H1 (cell line): ENCODE measurements at regions not wholly inside any gene's neighbourhood (a gene's known extent, or its start where the extent isn't known, plus 50 kb on each side); places are given as distances from the start of the nearest gene placed in this dataset.
A peak's percentile ranks its signal among the peaks of the same experiment; 100 is the strongest.
"Not testable (repeated sequence)": the region's sequence is repeated elsewhere in the genome, so short reads cannot be mapped to it uniquely, and the experiment has no call there.

ENCODE experiments used
- CTCF ChIA-PET: fragments of 300-600 bp; sonication (Branson Sonifier 250); formaldehyde crosslinking; loops from one replicate; lab custom pipeline; 2021; ENCODE audit not compliant: partially characterized antibody; lab: Charles Lee
- POLR2A ChIA-PET: fragments of 300-600 bp; sonication (Branson Sonifier 250); formaldehyde crosslinking; loops from one replicate; lab custom pipeline; 2021; ENCODE audit warnings: inconsistent platforms; ENCODE audit not compliant: partially characterized antibody; lab: Charles Lee
- DNase-seq, 2 experiments: peaks; one replicate each; pipeline versions ENCODE4 v3.0.0 to v3.0.0-alpha.2; 2010 to 2022; ENCODE audit warnings: low spot score in 2 of 2, low read depth in 1 of 2, mixed read lengths in 1 of 2
- FAIRE-seq: peaks from 2 replicates; lab custom pipeline; 2011; peaks lifted over from hg19 to GRCh38; lab: Jason Lieb, UNC
- H2AFZ ChIP-seq: 2 replicates; pipeline ENCODE4 v1.8.1; 2012; ENCODE audit warnings: low read length, inconsistent platforms
- H2AK5ac ChIP-seq: 2 replicates; pipeline ENCODE4 v1.6.1; 2013; ENCODE audit warnings: low read depth, low read length
- H2BK120ac ChIP-seq: replicated peaks from 2 replicates; pipeline ENCODE3; 2013; ENCODE audit warnings: low read depth, low read length, inconsistent platforms
- H2BK12ac ChIP-seq: 2 replicates; pipeline ENCODE4 v1.6.1; 2013; ENCODE audit warnings: low read depth, low read length
- H2BK15ac ChIP-seq: 2 replicates; pipeline ENCODE4 v1.6.1; 2013; ENCODE audit warnings: low read length
- H2BK20ac ChIP-seq: 2 replicates; pipeline ENCODE4 v1.6.1; 2013; ENCODE audit warnings: low read length
- H2BK5ac ChIP-seq: 2 replicates; pipeline ENCODE4 v1.6.1; 2013; ENCODE audit warnings: low read depth, low read length
- H3K14ac ChIP-seq: 2 replicates; pipeline ENCODE4 v1.6.1; 2013; ENCODE audit warnings: inconsistent platforms; ENCODE audit not compliant: insufficient read length
- H3K18ac ChIP-seq: 2 replicates; pipeline ENCODE4 v1.6.1; 2013; ENCODE audit warnings: low read length; ENCODE audit errors: extremely low read depth
- H3K23ac ChIP-seq: 2 replicates; pipeline ENCODE4 v1.6.1; 2013; ENCODE audit warnings: inconsistent platforms; ENCODE audit not compliant: insufficient read length
- H3K23me2 ChIP-seq: 2 replicates; pipeline ENCODE4 v1.6.1; 2013; ENCODE audit warnings: low read depth, low read length
- H3K27ac ChIP-seq: 2 replicates; pipeline ENCODE4 v1.6.1; 2011; ENCODE audit warnings: low read depth, low read length, inconsistent platforms
- H3K27me3 ChIP-seq, 4 experiments: replicated peaks in 1 of 4; 1 replicate in 1 of 4; 2 replicates in 3 of 4; pipeline versions ENCODE4 v1.6.1 to v1.8.1; 2011 to 2013; ENCODE audit warnings: low read length in 3 of 4, mild to moderate bottlenecking in 3 of 4, inconsistent platforms in 2 of 4, mixed read lengths in 2 of 4, moderate library complexity in 1 of 4; ENCODE audit not compliant: control insufficient read depth in 3 of 4, insufficient read depth in 3 of 4; ENCODE audit errors: extremely low read depth in 1 of 4
- H3K36me3 ChIP-seq, 4 experiments: 2 replicates each; pipeline versions ENCODE4 v1.6.1 to v1.8.1; 2011 to 2013; ENCODE audit warnings: mild to moderate bottlenecking in 4 of 4, low read length in 3 of 4, moderate library complexity in 2 of 4, control low read depth in 1 of 4, inconsistent platforms in 1 of 4; ENCODE audit not compliant: insufficient read depth in 4 of 4, control insufficient read depth in 2 of 4
- H3K4ac ChIP-seq: replicated peaks from 2 replicates; pipeline ENCODE3; 2013; ENCODE audit warnings: low read length, low read depth, mixed read lengths, inconsistent platforms; ENCODE audit not compliant: insufficient read length
- H3K4me1 ChIP-seq, 4 experiments: replicated peaks in 1 of 4; 1 replicate in 1 of 4; 2 replicates in 3 of 4; pipeline versions ENCODE4 v1.6.1 to v1.8.1; 2011 to 2013; ENCODE audit warnings: low read length in 3 of 4, inconsistent platforms in 2 of 4, mixed read lengths in 1 of 4; ENCODE audit not compliant: insufficient read depth in 4 of 4, control insufficient read depth in 3 of 4
- H3K4me2 ChIP-seq, 2 experiments: 2 replicates each; pipeline versions ENCODE4 v1.6.1 to v1.8.1; 2011 to 2013; ENCODE audit warnings: low read depth in 2 of 2, low read length in 2 of 2, control low read depth in 1 of 2, inconsistent platforms in 1 of 2, mild to moderate bottlenecking in 1 of 2; ENCODE audit not compliant: insufficient read depth in 1 of 2
- H3K4me3 ChIP-seq, 4 experiments: fragments of 200-600, 300-600 bp in 1 of 4; sonication (generic), shearing (Covaris generic), sonication (Bioruptor Twin) in 1 of 4; 2 replicates each; pipeline versions ENCODE4 v1.5.1 to v1.8.1; 2011 to 2016; ENCODE audit warnings: low read length in 4 of 4, low read depth in 3 of 4, control low read depth in 2 of 4, inconsistent platforms in 2 of 4, mild to moderate bottlenecking in 2 of 4, mixed read lengths in 1 of 4, moderate library complexity in 1 of 4; ENCODE audit not compliant: insufficient read depth in 2 of 4; ENCODE audit errors: extremely low read depth in 1 of 4
- H3K56ac ChIP-seq: replicated peaks from 2 replicates; pipeline ENCODE3; 2013; ENCODE audit warnings: low read depth, mild to moderate bottlenecking, mixed read lengths, low read length, inconsistent platforms; ENCODE audit not compliant: insufficient read length
- H3K79me1 ChIP-seq: 2 replicates; pipeline ENCODE4 v1.6.1; 2013; ENCODE audit warnings: low read depth, low read length, control low read depth
- H3K79me2 ChIP-seq, 2 experiments: 2 replicates each; pipeline versions ENCODE4 v1.6.1 to v1.8.1; 2012 to 2013; ENCODE audit warnings: low read length in 2 of 2, mild to moderate bottlenecking in 2 of 2, inconsistent platforms in 1 of 2; ENCODE audit not compliant: insufficient read depth in 2 of 2, control insufficient read depth in 1 of 2
- H3K9ac ChIP-seq, 4 experiments: replicated peaks in 1 of 4; 1 replicate in 1 of 4; 2 replicates in 3 of 4; pipeline versions ENCODE4 v1.6.1 to v1.8.1; 2011 to 2013; ENCODE audit warnings: low read depth in 3 of 4, low read length in 3 of 4, control low read depth in 2 of 4, mild to moderate bottlenecking in 2 of 4, moderate library complexity in 2 of 4, inconsistent platforms in 1 of 4; ENCODE audit errors: extremely low read depth in 1 of 4
- H3K9me3 ChIP-seq, 2 experiments: 2 replicates each; pipeline versions ENCODE4 v1.6.1 to v1.8.1; 2012 to 2013; ENCODE audit warnings: mild to moderate bottlenecking in 2 of 2, moderate library complexity in 2 of 2, control low read depth in 1 of 2, inconsistent platforms in 1 of 2, low read depth in 1 of 2, low read length in 1 of 2, mixed read lengths in 1 of 2; ENCODE audit not compliant: insufficient read depth in 2 of 2
- H4K20me1 ChIP-seq, 2 experiments: replicated peaks in 1 of 2; 2 replicates each; pipeline versions ENCODE3 to v1.8.1; 2011 to 2013; ENCODE audit warnings: inconsistent platforms in 2 of 2, low read length in 2 of 2, mild to moderate bottlenecking in 1 of 2; ENCODE audit not compliant: insufficient read depth in 2 of 2, control insufficient read depth in 1 of 2
- H4K5ac ChIP-seq: 2 replicates; pipeline ENCODE4 v1.6.1; 2013; ENCODE audit warnings: low read length, low read depth, mixed read lengths, inconsistent platforms; ENCODE audit not compliant: insufficient read length
- H4K8ac ChIP-seq: 2 replicates; pipeline ENCODE4 v1.8.0; 2013; ENCODE audit warnings: mild to moderate bottlenecking, moderate library complexity, low read length, inconsistent platforms; ENCODE audit not compliant: insufficient read depth; ENCODE audit errors: extremely low read depth
- H4K91ac ChIP-seq: replicated peaks from 2 replicates; pipeline ENCODE3; 2013; ENCODE audit warnings: low read length, mixed read lengths, inconsistent platforms; ENCODE audit not compliant: insufficient read length
- WGBS, 2 experiments: shearing (Covaris generic) in 1 of 2; methylation state at CpG; one replicate each; pipeline versions ENCODE4 v1.1.6 to v1.1.7; 2013 to 2015; ENCODE audit warnings: low lambda C conversion rate in 2 of 2, mixed read lengths in 2 of 2, inconsistent platforms in 1 of 2, low coverage in 1 of 2, missing lambda C conversion rate in 1 of 2; ENCODE audit not compliant: insufficient replicate concordance in 2 of 2, insufficient coverage in 1 of 2, insufficient read length in 1 of 2; ENCODE audit errors: extremely low coverage in 1 of 2, missing lambda C conversion rate in 1 of 2; 5-methylcytosine and 5-hydroxymethylcytosine counted together

- H4K5ac ChIP-seq, H3K23ac ChIP-seq, H3K79me2 ChIP-seq, H3K27ac ChIP-seq, H3K4me1 ChIP-seq, H2BK12ac ChIP-seq, H3K9ac ChIP-seq, H2BK20ac ChIP-seq, H3K4me2 ChIP-seq, H2BK120ac ChIP-seq, H3K23me2 ChIP-seq, POLR2A ChIA-PET, H3K27me3 ChIP-seq, FAIRE-seq, H3K9me3 ChIP-seq, H3K36me3 ChIP-seq, H2BK5ac ChIP-seq, H3K18ac ChIP-seq, H4K8ac ChIP-seq, H3K4ac ChIP-seq, H2AK5ac ChIP-seq, H3K4me3 ChIP-seq, H4K91ac ChIP-seq, H2AFZ ChIP-seq, H3K56ac ChIP-seq, CTCF ChIA-PET, H2BK15ac ChIP-seq, H3K79me1 ChIP-seq, H3K14ac ChIP-seq, H4K20me1 ChIP-seq: not testable (repeated sequence)
- WGBS, 2 experiments: 97% methylated on average over 11 of the region's 68 CpGs; no CpG with 5 or more reads in 1 of the 2 experiments
- peak in 1 of 2 experiments; percentile 45 for DNase-seq
Measured at GRCh38 chr5:21341203-21341947, 1353.4 kb upstream of the CDH18 start.

- H3K56ac ChIP-seq, H2BK120ac ChIP-seq, H2BK5ac ChIP-seq, H2AK5ac ChIP-seq, H3K27ac ChIP-seq, H2BK15ac ChIP-seq, H3K79me1 ChIP-seq, H3K79me2 ChIP-seq, H3K4me1 ChIP-seq, FAIRE-seq, H3K9me3 ChIP-seq, H2BK12ac ChIP-seq, H3K18ac ChIP-seq, H2BK20ac ChIP-seq, H3K23me2 ChIP-seq, H3K9ac ChIP-seq, H3K4ac ChIP-seq, H4K5ac ChIP-seq, H4K20me1 ChIP-seq, H2AFZ ChIP-seq, H3K36me3 ChIP-seq, DNase-seq, H3K27me3 ChIP-seq, H3K4me2 ChIP-seq, H4K8ac ChIP-seq, H3K4me3 ChIP-seq, POLR2A ChIA-PET, CTCF ChIA-PET, H4K91ac ChIP-seq, H3K23ac ChIP-seq, H3K14ac ChIP-seq: not testable (repeated sequence)
- WGBS, 2 experiments: 100% methylated on average over 3 of the region's 3 CpGs; no CpG with 5 or more reads in 1 of the 2 experiments
Measured at GRCh38 chr5:21340233-21340632, 1352.2 kb upstream of the CDH18 start.
